Pancreas (tissue), 10 donors: ENCODE measurements at regions not wholly inside any gene's neighbourhood (a gene's known extent, or its start where the extent isn't known, plus 50 kb on each side); places are given as distances from the start of the nearest gene placed in this dataset.
A peak's percentile ranks its signal among the peaks of the same experiment; 100 is the strongest.

ENCODE experiments used
- ATAC-seq, 4 donors: fragments of 200-7000 bp; cut with Tn5 transposase; one replicate each; pipeline versions ENCODE4 v1.8.0 to v1.9.1; 2020; ENCODE audit warnings: mild to moderate bottlenecking in 4 of 4, moderate library complexity in 4 of 4
- DNase-seq, 6 donors: peaks; one replicate each; pipeline ENCODE4 v3.0.0-alpha.2; 2020
- FAIRE-seq: peaks from 2 replicates; lab custom pipeline; 2012; peaks lifted over from hg19 to GRCh38; lab: Jason Lieb, UNC
- H3K27ac ChIP-seq, 4 donors: fragments of 200-600 bp; sonication (generic); 1 replicate in 3 of 4; 2 replicates in 1 of 4; pipeline versions ENCODE4 v1.5.0 to v1.8.0; 2020
- H3K27me3 ChIP-seq, 4 donors: fragments of 200-600 bp; one replicate each; pipeline ENCODE4 v1.8.0; 2021
- H3K36me3 ChIP-seq, 3 donors: fragments of 200-600 bp; sonication (generic) in 1 of 3; one replicate each; pipeline versions ENCODE4 v1.5.0 to v1.8.0; 2020 to 2021
- H3K4me1 ChIP-seq, 3 donors: fragments of 200-600 bp; one replicate each; pipeline ENCODE4 v1.8.0; 2021
- H3K4me3 ChIP-seq, 4 donors: fragments of 200-600 bp; sonication (generic) in 2 of 4; one replicate each; pipeline versions ENCODE4 v1.5.0 to v1.8.0; 2020 to 2021
- H3K9me3 ChIP-seq, 4 donors: fragments of 200-600 bp; one replicate each; pipeline ENCODE4 v1.8.0; 2021
- WGBS, 2 donors: extraction: QIAGEN DNeasy Blood & Tissue Kit; methylation state at CpG; one replicate each; pipeline ENCODE4 v1.1.7; 2013; 5-methylcytosine and 5-hydroxymethylcytosine counted together
- intact Hi-C, 3 donors: fragments of 100-400 bp; cut with DNase I; formaldehyde crosslinking; loops; one replicate each; pipeline versions ENCODE4 v1.11.1 to v1.14.2; 2022
- TF ChIP-seq, protein P1 (sequence below), 4 donors: fragments of 200-600 bp; sonication (generic) in 3 of 4; IDR thresholded peaks; one replicate each; pipeline versions ENCODE4 v1.5.0 to v1.8.0; 2021; ENCODE audit warnings: antibody characterized with exemption in 4 of 4
- donor health status: healthy with polysubstance abuse.
- donor health status: DM: no; HTN: no; CAD: no; lungs with moderate emphysema.
- donor health status: DM: no; HTN: no; CAD: no.
- donor health status: control.
- donor health status: control.
- donor health status: Bipolar disorder and iron deficiency.
- donor health status: DM: yes; HTN: yes; CAD: no.
- donor health status: DM: no; HTN: no; CAD: no.
- donor health status: DM: no; HTN: no; CAD: no.
- donor health status: DM: yes; HTN: yes; CAD: no.

DNA sequence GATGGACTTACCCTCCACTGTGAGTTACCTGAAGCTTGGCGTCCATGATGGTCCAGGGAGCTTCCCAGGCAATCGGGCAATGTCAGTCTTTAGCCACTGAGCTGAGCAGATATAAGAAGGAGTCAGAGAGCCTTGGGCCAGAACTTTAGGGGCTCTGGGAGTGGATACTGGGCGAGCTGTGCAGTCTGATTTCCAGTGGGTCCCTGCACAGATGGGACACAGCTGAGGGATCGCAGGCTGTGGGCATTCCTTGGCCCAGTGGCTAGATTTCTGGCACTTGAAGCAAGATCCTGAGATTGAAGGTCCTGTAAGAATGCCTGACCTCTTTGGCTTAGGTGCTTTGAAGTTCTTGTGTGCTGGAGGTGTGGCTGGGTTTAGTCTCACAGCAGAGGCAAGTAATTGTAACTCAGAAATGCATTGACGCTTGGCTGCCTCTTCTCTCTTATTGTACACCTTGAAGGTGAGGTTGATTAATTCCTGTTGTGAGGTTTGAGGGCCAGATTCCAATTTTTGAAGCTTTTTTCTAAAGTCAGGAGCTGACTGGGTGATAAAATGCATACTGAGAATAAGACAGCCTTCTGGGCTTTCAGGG, 2283.8 kb downstream of the TP53TG3F start:
- intact Hi-C loops: loop anchor here in 1 of 3 donors (10.0 kb wide), 1 partner anchor 62 kb away; no protein-coding TSS in a partner anchor
- no peaks in the 10 kb centered on the region for H3K9me3 ChIP-seq
- TF ChIP-seq, protein P1, sequence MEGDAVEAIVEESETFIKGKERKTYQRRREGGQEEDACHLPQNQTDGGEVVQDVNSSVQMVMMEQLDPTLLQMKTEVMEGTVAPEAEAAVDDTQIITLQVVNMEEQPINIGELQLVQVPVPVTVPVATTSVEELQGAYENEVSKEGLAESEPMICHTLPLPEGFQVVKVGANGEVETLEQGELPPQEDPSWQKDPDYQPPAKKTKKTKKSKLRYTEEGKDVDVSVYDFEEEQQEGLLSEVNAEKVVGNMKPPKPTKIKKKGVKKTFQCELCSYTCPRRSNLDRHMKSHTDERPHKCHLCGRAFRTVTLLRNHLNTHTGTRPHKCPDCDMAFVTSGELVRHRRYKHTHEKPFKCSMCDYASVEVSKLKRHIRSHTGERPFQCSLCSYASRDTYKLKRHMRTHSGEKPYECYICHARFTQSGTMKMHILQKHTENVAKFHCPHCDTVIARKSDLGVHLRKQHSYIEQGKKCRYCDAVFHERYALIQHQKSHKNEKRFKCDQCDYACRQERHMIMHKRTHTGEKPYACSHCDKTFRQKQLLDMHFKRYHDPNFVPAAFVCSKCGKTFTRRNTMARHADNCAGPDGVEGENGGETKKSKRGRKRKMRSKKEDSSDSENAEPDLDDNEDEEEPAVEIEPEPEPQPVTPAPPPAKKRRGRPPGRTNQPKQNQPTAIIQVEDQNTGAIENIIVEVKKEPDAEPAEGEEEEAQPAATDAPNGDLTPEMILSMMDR (IDR thresholded peaks at IDR 0.05): no peak
- H3K27me3 ChIP-seq: no peaks in the 10 kb centered on the region
- ATAC-seq (no peak), DNase-seq (no peak), FAIRE-seq (no peak)
- H3K27ac ChIP-seq: no peak overlapping the region
- H3K4me1 ChIP-seq: no peaks in the 10 kb centered on the region
- H3K36me3 ChIP-seq: no peaks in the 10 kb centered on the region
- no peak overlapping the region for H3K4me3 ChIP-seq
- WGBS, 2 donors: 36 to 45% methylated on average over 5 of the region's 5 CpGs

DNA sequence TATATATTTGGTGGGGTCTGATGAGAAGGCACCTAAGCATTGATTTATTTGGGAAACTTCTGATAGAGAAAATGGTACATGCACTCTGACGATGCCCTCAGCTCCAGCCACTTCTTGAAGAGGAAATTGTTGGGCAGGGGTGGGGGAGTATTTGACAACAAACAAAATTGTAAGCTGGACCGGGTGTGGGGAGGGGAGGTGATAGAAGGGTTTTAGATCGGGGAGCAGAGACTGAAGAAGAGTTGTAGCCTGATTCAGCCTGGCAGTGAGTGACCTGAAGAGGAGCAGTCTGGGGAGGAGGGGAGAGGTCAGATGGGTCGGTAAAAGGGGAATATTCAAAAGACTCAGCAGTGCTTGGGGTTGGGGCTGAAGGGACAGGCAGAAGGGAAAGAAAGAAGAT, 2284.7 kb downstream of the TP53TG3F start:
- ATAC-seq (no peak), FAIRE-seq (no peak)

DNA sequence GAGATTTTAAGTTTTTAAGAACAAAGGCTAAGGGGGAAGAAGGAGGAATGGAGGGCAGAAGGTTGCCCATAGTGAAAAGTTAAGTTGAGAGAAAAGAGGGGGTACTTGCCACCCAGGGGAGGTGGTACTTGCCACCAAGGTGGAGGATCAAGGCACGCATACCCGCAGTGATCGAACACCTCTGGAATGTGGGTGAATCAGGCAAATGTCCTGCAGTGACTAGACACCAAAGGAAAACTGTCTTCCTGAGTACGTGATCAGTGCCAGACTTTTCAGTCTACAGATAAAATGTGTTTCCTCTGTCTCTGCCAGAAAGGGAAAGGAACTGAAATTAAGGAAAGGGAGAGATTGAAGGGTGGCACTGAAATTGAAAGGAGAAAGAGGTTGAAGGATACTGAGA, 2285.3 kb downstream of the TP53TG3F start:
- no peaks in the 10 kb centered on the region for H3K9me3 ChIP-seq
- no peak overlapping the region for H3K27ac ChIP-seq
- no peaks in the 10 kb centered on the region for H3K27me3 ChIP-seq
- no peaks in the 10 kb centered on the region for H3K4me1 ChIP-seq
- FAIRE-seq: no peak
- no peak for DNase-seq
- TF ChIP-seq, protein P1 (IDR thresholded peaks at IDR 0.05): no peak
- ATAC-seq: no peak
- H3K36me3 ChIP-seq: no peaks in the 10 kb centered on the region
- WGBS, 2 donors: 47 to 64% methylated on average over 4 of the region's 4 CpGs
- intact Hi-C loops: loop anchor here in 1 of 3 donors (10.0 kb wide), 1 partner anchor 60 kb away; no protein-coding TSS in a partner anchor
- no peak overlapping the region for H3K4me3 ChIP-seq

More for the DNA sequence above, 2284.7 kb downstream of the TP53TG3F start:
- 33 to 35% methylated on average over 4 of the region's 4 CpGs for WGBS, 2 donors
- Histone ChIP-seq H3K27ac (no peak overlapping the region), H3K36me3 (no peaks in the 10 kb centered on the region), H3K27me3 (no peaks in the 10 kb centered on the region), H3K4me1 (no peaks in the 10 kb centered on the region), H3K9me3 (no peaks in the 10 kb centered on the region), H3K4me3 (no peak overlapping the region)
- TF ChIP-seq, protein P1 (IDR thresholded peaks at IDR 0.05): no peak
- no peak for DNase-seq
- intact Hi-C loops: loop anchor here in 1 of 3 donors (10.0 kb wide), 1 partner anchor 61 kb away; no protein-coding TSS in a partner anchor

DNA sequence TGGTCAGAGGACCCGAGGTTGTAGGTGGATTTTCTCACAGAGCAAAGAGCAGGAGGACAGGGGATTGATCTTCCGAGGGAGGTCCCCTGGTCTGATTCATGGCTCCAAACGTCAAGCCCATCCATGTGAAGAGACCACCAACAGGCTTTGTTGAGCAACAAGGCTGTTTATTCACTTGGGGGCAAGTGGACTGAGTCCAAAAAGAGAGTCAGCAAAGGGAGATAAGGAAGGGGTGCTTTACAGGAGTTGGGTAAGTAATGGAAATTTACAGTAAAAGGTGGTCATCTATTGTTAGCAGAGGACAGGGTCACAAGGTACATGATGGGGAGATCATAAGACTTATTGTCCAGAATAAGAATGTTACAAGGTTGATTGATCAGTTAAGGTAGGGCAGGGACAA, 2285.8 kb downstream of the TP53TG3F start:
- intact Hi-C loops: loop anchor here in 1 of 3 donors (10.0 kb wide), 1 partner anchor 60 kb away; no protein-coding TSS in a partner anchor
- H3K27me3 ChIP-seq: no peaks in the 10 kb centered on the region
- H3K9me3 ChIP-seq: no peaks in the 10 kb centered on the region
- DNase-seq (no peak), ATAC-seq (no peak), FAIRE-seq (no peak)
- no peak overlapping the region for H3K4me3 ChIP-seq
- TF ChIP-seq, protein P1 (IDR thresholded peaks at IDR 0.05): no peak
- no peaks in the 10 kb centered on the region for H3K36me3 ChIP-seq
- no peak overlapping the region for H3K27ac ChIP-seq
- 29 to 37% methylated on average over 3 of the region's 3 CpGs for WGBS, 2 donors
- H3K4me1 ChIP-seq: no peaks in the 10 kb centered on the region

DNA sequence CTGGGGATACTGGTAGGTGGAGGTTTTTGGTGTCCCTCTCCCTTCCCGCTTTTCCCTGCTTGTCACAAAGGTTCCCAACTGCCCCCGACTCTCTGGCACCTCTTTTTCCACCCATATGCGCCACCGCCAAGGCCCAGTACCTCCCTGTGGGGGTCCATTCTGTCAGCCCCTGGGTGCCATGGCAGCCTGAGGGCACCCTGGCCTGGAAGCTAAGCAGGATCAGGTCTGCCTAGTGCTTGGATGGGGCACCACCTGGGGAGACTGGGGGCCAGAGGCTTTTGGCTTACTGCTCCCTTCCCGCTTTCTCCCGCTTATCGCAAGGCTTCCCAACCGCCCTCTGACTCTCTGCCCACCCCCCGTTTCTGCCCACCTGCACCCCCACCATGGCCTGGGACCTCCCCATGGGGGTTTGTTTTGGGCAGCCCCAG, 2286.4 kb downstream of the TP53TG3F start:
- intact Hi-C loops: loop anchor here in 1 of 3 donors (10.0 kb wide), 1 partner anchor 59 kb away; no protein-coding TSS in a partner anchor
- ATAC-seq (no peak), FAIRE-seq (no peak), DNase-seq (peak in 1 of 6 donors; percentile 37)
- Histone ChIP-seq H3K4me3 (no peak overlapping the region), H3K36me3 (no peaks in the 10 kb centered on the region), H3K27me3 (no peaks in the 10 kb centered on the region), H3K9me3 (no peaks in the 10 kb centered on the region), H3K27ac (no peak overlapping the region), H3K4me1 (no peaks in the 10 kb centered on the region)
- WGBS, 2 donors: 82 to 86% methylated on average over 9 of the region's 9 CpGs
- TF ChIP-seq, protein P1 (IDR thresholded peaks at IDR 0.05): no peak
